Activated naive CD8-positive, alpha-beta T cell treated with anti-CD3 and anti-CD28 coated beads, Interleukin-2, amount 50 U/mL, for 16 hours (primary cell): ENCODE measurements at regions not wholly inside any gene's neighbourhood (a gene's known extent, or its start where the extent isn't known, plus 50 kb on each side); places are given as distances from the start of the nearest gene placed in this dataset.

Experiments used
- DNase-seq: peaks from one replicate; pipeline ENCODE4 v3.0.0-alpha.2; 2020; ENCODE audit warnings: low read depth, low spot score

DNA sequence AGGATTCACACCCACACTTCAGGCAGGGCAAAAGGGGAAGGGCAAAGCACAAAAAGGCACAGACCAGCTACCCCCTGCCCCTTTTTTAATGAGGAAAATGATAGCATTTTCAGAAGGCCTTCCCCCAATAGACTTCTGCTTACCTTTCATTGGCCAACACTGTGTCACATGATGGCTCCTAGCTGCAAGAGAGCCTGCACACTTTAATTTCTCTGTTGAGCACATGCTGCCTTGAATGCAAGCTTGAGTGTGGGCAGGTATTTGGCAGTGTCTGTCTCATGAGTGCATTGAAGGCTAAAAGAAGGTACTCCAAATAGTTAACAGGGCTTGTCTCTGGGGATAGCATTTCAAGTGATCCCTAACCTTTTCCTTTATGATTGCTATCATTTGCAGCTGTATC, 175.4 kb upstream of the NFE2L3 start:
- no peak for DNase-seq

DNA sequence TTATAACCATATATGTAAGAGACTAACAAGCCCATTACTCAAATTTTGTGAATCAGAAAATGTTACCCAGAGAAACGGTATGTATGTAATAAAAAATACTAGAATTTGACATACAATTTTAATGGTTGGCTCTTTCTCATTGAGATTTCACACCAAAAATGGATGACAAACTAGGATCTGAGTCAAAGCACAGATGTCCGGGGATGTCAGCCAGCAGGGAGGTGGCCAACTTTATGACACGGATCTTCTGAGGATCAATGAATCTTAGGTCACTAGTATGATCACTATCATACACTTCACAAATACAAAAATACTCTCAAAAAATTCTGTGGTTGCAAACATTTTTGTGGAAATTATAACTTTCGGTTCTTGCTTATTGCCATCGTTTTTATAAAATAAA, 173.5 kb upstream of the NFE2L3 start:
- DNase-seq: no peak

DNA sequence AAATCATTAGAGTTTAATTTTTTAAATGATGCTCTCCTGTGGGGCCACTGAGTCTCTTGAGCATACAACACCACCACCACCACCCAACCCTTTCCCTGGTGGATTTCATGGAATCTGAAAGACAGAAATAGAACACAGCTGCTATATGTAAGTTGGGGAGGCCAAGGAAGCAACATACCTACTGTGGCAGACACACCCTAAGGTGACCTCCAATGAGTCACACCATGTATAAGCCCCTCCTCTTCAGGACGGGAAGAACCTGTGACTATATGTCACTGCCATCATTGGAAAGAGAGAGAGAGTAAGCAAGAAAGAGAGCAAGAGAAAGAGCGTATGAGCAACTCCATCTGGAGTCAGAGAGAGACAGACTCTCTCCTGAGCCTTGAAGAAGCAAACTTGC, 172.4 kb upstream of the NFE2L3 start:
- no peak for DNase-seq

DNA sequence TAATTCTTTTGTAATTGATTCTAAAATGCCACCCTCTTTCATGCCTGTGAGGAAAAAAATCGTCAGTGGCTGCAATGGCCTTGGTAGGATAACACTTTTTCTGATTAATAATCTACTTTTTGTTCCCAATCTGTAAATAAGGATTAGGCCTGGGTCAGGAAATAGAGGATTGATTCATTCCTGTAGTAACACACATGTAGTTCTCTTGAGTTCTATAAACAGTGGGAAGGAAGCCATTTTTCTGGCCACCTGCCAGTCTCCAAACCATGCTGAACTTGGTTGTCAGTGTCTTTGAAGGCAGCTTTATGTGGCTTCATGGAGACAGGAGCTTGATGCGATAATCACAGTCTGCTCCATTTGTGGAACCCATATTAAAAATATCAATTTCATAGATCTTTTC, 169.3 kb upstream of the NFE2L3 start:
- DNase-seq: no peak

DNA sequence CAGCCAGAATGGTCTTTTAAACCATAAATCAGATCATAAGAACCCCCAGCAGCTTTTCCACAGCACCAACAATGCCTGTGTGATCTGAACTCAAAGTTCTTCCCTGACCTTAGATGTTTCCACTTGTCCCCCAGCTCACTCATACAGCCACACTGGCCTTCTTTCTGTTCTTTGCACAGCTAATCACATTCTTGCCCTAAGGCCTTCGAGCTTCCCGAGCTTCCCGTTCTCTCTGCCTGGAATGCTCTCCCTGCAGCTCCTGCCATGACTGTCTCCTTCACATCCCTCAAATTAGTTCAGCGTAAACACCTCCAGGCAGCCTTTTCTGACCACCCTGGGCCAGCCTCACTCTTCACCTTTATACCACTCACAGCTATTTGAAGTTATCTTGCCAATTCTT, 166.8 kb upstream of the NFE2L3 start:
- no peak for DNase-seq

DNA sequence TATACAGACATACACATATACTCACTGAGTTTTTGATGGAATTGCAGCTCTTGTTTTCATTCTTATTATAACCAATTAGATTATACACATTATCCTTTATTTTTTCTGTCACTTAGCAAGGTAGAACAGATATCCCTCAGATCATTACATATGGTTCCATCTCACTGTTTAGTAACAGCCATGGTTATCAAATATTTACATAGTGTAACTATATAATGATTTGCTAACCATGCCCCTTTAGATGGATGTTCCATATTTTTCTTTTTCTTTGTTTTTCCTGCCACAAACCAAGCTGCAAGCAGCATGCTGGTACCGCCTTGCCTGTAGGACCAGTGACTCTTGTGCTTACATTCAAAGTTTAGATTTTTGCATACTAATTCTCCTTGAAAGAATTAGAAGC, 163.4 kb upstream of the NFE2L3 start:
- DNase-seq: no peak

DNA sequence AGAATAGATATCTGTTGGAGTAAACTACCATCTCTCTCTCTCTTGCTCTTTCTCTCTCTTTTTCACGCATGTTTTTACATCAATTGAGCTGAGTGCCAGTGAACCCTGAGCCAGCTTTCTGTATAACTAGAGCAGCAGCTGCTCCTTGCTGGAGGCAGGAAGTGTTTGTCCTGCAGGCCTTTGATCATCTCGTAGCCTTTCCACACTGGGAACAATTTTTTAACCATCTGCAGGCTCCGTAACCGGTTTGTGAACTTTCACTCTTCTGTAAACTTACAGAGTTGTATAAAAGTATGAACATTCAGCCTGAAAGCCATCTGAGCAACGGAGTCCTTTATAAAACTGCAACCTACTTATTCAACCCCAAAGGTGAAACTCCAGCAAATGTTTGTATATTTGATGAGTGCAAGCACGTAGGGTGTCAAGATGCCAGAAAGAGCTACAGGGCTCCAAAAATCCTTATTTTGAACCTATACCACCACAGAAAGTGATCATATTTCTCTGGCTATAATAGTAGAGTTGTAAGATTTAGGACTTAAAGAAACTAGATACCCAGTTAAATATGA, 162.8 kb upstream of the NFE2L3 start:
- no peak for DNase-seq

DNA sequence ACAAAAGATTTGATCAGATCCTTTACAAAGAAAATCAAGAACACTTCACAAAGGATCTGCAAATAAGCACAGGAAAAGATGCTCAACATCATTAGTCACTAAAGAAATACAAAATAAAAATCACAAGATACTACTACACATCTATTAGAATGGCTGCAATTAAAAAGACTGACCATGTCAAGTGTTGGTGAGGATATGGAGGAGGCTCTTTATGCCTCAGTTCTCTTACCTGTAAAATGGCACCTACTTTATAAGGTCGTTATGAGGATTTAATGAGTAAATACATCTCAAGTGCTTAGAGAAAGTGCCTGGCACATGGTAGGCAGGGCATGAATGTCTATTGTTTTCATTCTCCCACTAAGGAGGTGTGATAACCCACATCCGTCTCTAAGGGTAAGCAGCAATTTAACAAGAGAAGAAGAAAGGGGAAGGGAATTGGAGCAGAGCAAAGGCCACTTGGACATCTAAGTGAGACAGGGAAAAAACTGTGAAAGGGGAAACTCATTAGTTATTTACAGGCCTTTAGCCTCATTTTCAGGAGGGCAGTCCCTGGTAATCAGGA, 157.5 kb upstream of the NFE2L3 start:
- DNase-seq: no peak

DNA sequence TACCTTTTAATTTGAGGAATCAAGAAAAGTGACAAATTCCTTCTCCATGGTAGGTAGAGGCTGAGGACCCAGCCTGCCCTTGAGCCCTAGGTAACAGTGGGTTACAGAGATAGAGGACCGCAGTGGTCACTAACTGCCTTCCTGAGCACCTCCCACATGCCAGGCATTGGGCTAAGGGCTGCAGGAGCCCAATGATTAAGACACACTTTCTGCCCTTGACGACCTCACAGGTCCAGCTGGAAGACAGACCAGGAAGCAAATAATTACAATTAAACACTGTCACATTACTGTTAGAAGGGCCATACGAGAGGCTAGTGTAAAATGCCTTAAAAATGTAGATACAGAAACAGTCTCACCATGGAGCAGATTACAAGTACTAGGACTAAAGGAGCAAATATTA, 156.8 kb upstream of the NFE2L3 start:
- no peak for DNase-seq

DNA sequence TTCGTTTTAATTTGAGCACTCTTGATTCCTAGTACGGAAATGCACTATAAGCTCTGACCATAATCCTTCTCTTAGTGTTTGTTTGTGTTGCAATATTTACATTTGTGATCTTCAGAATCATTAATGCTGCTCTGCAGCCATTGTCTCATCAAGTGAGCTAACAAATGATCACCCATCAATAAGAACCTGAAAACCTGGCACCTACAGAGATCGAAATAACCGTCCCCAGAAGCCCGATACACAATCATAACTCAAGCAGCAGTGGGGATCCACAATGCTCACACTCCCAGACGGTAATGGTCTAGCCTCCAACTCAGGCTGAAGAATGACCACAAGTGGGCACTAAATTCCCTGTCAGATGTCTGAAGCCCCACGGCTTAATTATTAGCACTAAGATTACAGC, 156.0 kb upstream of the NFE2L3 start:
- DNase-seq: no peak

DNA sequence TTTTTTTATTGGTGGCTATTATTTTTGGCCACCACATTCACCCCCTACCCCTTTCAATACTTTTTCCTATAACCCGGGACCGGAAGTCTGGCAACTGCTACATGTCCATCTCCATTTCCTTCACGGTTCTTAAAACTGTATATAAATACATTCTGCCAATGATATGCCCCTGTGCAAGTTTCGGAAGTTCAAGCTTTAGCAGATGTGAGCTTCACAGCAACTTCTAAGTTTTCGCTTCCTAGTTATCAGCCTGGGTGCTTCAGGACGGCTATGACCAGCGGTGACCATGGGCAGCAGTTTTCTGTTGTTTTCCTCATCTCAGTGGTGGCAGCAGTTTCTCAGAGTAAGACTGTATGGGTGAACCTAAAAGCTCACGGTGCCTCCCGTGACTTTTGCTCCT, 153.5 kb upstream of the NFE2L3 start:
- no peak for DNase-seq

DNA sequence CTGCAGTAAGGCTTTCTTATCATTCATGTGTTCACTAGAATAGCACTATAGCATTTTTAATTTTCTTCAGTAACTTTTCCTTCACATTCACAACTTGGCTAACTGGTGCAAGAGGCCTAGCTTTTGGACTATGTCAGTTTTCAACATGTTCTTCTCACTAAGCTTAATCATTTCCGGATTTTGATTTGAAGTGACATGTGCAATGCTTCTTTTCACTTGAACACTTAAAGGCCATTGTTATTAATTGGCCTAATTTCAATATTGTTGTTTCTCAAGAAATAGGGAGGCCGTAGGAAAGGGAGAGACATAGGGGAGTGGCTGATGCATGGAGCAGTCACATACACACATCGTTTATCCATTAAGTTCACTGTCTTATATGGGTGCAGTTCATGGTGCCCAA, 151.2 kb upstream of the NFE2L3 start:
- DNase-seq: no peak

DNA sequence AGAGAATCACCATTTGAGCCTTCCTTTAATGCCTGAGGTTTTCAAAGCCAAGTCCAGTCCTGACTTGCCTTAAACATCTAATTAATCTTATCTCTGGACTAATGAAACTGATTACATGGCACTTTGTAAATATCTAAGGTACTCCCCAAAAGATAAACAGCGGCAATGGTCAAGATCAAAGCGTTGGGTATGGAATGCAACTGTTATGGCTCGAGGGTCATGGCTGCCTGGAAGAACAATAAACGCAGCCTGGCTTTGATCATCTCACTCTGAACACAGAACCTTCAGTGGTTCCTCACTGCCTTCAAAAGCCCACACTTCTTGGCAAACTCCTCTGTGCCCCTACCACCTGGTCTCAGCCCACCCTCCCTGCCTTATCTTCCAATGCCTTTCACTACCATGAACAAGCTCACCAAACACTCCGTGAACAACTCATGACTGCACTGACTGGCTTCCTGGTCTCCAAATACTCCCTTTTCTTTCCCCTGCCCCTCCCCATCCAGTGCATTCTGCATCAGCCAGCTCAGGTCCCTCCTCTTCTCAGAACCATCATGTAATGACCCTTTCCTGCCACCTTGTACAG, 150.2 kb upstream of the NFE2L3 start:
- no peak for DNase-seq

DNA sequence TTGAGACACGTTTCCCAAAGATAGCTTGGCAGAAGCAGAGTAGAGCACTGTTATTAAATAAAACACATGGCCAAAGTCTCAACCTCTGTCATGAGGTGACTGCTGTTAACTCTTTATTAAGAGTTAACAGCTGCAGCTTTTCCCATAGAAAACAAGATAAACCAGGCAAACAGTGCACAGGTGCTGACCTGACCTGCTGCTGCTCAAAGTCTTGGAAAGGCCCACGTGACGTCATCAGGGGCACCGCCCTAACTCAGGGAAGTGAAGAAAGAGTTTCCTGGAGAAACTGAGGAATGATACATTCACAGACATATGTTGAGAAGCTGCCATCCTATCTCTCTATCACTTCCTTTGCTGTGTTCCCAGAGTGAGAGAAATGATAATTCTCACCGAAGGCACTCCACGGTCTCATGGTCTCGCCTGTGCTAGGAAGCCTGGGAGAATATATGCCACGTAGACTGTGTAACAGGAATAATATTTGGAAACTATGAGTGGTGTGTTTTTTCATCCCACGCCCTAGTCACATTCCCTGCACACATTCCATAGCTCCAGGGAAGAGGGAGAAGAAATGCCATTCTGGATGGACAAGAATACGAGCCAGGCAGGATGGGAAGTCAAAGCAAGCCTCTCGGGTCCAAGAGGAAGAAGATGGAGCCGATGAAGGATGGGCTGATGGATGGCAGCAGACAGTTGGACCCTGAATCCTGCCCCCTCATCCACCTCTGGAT, 146.2 kb upstream of the NFE2L3 start:
- DNase-seq: no peak

DNA sequence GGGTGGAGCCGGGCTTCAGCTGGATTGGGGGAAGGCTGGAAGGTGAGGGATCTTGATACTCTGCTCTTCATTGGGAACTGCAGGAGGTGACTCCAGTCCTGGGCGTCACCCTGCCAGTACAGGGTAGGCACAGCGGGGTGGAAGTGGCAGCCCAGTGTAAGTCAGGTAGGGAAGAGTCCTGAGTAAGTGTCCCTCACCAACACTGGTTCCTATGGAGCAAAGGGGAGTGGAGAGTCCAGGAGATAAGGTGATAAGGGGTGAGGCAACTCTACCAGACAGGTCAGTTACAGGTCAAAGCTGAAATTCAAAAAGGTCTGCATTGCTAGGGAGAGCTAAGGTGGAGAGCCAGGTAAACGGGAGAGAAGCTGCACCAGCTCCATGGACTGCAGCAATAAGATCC, 145.6 kb upstream of the NFE2L3 start:
- no peak for DNase-seq

DNA sequence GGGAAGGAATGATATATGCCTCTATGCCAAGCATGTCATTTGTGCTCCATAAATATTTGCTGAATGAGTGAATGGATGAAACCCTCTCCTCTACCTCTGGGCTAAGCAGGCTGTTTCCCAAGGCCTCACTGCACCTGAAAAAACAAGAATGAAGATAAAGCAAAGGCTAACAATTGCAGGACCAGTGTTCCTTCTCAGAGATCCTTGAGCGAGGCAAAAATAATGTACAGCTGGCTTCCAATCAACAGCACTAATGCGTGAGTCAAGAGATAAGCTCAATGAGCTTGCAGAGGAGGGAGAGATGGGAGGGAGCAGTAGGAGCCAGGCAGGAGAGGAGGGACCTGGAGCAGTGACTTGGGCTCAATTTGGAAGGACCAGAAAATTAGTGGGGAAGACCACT, 144.5 kb upstream of the NFE2L3 start:
- DNase-seq: no peak

DNA sequence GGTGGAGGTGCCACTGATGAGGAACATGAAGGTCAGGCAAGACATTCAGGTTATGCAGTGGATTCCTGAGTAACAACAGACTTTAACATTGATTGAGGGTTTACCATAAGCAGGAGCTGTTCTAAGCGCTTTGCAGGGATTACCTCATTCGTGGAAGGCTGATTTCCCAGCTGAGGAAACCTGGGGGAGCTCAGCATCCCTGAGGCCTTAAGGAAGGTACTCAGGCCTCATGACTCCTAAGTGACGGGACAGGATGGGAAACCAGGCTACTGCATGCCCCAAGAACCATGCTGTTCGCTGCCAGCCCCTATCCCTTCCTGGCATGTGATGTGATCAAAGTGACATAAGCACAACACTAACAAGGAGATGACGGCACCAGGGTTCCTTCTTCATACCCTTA, 143.6 kb upstream of the NFE2L3 start:
- DNase-seq: no peak

DNA sequence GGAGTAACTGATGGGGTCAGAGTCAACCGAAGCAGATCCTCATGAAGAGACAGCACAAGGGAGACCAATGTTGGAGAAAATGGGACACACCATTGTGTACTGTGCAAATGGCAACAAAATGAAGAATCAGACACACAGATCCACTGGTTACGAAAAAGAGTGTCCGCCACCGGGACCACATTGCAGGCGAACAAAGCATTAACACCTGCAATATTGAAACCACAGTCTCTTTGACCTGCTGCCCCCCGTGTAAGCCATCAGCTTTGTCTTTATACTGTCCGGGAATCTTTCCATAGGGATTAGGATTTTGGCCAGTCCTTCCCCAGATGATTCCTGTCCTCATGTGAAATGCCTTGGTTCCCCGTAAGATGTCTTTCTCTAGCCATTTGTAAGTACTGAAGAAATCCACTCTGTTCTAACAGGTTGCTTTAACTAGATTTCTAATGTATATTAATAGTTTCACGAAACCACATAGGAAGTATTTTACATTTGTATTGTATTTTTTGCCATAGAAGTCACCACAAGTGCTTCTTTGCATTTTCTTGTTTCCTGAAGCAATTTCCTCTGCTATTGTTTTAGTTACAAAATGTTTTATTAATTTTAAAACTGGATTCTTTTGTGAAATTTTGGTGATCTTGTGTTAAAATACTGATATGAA, 140.8 kb upstream of the NFE2L3 start:
- DNase-seq: no peak

DNA sequence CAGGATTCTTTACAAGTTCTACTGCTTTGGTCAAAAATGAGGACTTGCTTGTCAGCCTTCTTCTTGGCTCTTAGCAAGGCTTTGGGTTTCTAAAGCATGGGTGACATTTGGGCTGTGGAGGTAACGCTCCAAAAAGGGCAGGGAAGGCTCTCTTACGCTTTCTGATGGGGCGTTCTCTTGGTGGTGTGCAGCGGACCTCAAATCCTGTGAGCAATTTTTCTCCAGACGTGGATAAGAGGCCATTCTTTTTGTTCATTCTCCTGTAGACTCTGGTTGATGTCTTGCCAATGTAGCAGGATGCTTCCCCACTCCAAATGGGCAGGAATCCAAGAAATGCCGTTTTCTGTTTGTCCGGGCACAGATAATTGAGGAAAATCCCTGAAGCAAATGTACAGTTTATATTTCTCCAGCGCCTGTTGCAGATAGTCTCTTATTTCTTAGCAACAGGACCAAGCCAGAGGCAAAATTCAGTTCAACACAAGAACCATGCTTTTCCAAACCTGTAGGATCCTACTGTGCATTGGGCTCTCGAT, 138.4 kb upstream of the NFE2L3 start:
- no peak for DNase-seq

DNA sequence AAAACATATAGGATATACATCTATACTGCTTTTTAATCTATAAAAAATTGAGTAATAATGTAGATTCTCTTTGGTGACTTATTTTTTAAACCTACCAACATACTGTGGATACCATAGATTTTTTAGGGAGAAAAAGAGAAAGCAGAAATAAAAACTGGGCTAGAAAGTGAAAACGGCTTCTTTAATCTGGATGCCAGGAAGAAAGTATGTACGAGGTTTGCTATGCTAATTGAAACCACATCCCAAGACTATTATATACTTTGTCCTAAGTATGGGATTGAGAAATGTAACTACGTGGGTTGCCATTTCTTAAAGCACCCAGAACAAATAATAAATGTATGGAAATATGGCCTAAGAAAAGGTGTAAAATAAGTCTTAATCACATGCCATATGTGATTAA, 129.0 kb upstream of the NFE2L3 start:
- no peak for DNase-seq

DNA sequence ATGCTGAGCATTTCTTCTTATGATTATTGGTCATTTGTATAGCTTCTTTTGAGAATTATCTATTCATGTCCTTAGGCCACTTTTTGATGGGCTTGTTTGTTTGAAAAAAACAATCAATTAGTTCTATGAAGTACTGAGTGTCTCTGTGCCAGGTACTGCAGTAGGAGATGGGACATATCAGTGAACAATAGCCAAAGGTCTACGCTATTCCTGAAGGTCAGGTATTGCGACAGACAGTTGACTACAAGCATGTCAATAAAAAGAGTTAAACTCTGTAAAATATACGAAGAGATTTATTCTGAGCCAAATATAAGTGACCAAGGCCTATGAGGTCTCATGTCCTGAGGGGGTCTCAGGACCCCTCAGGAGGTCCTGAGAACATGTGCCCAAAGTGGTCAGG, 122.1 kb upstream of the NFE2L3 start:
- no peak for DNase-seq

DNA sequence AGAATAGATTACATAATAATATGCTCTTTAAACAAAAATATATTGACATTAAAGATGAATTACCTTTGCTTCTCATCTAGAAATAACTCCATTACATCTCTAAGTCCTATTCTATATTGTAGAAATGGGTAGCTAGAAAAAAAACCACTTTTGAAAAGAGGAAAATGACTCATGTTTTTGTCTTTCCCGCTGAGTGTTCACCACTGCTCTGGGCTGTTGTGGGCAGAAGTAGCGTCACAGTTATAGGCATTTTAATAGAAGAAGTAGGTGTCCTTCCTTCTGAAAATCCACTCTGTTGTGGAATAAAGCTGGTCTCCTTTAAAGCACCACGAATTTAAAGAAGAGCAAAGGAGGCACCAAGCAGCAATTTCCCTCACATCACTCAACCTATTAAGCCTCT, 117.6 kb upstream of the NFE2L3 start:
- no peak for DNase-seq
